GM19238 (cell line): ENCODE measurements at regions not wholly inside any gene's neighbourhood (a gene's known extent, or its start where the extent isn't known, plus 50 kb on each side); places are given as distances from the start of the nearest gene placed in this dataset.
"Not testable (repeated sequence)": the region's sequence is repeated elsewhere in the genome, so short reads cannot be mapped to it uniquely, and the experiment has no call there.

Source experiments
- DNase-seq: peaks from one replicate; pipeline ENCODE4 v3.0.0; 2011; ENCODE audit warnings: low spot score; ENCODE audit not compliant: insufficient read length

GRCh38 chr3:188972310-188972709 is 199.5 kb upstream of the TPRG1 start:
- DNase-seq: no peak

GRCh38 chr3:188974856-188975599 is 196.7 kb upstream of the TPRG1 start:
- no peak for DNase-seq

GRCh38 chr3:188975600-188976314 is 196.0 kb upstream of the TPRG1 start:
- DNase-seq: no peak

GRCh38 chr3:188976407-188976806 is 195.4 kb upstream of the TPRG1 start:
- no peak for DNase-seq

GRCh38 chr3:188978421-188979171 is 193.2 kb upstream of the TPRG1 start:
- DNase-seq: no peak

- DNase-seq: no peak
Observed at GRCh38 chr3:188979248-188979647, 192.5 kb upstream of the TPRG1 start.

GRCh38 chr3:188979669-188980310 is 192.0 kb upstream of the TPRG1 start:
- DNase-seq: no peak

GRCh38 chr3:188993181-188993580 is 178.6 kb upstream of the TPRG1 start:
- DNase-seq: no peak

- DNase-seq: no peak
Observed at GRCh38 chr3:189001559-189001958, 170.2 kb upstream of the TPRG1 start.

GRCh38 chr3:189003410-189003809 is 168.4 kb upstream of the TPRG1 start:
- DNase-seq: no peak

GRCh38 chr3:189013224-189013888 is 158.4 kb upstream of the TPRG1 start:
- DNase-seq: no peak

GRCh38 chr3:189014526-189014925 is 157.2 kb upstream of the TPRG1 start:
- DNase-seq: no peak

GRCh38 chr3:189022576-189023466 is 148.9 kb upstream of the TPRG1 start:
- DNase-seq: not testable (repeated sequence)

GRCh38 chr3:189025866-189026265 is 145.9 kb upstream of the TPRG1 start:
- no peak for DNase-seq

- no peak for DNase-seq
Observed at GRCh38 chr3:189027626-189028155, 144.1 kb upstream of the TPRG1 start.

- DNase-seq: no peak
Observed at GRCh38 chr3:189038773-189039745, 132.7 kb upstream of the TPRG1 start.

- no peak for DNase-seq
Observed at GRCh38 chr3:189040656-189041335, 131.0 kb upstream of the TPRG1 start.

GRCh38 chr3:189041482-189042090 is 130.2 kb upstream of the TPRG1 start:
- DNase-seq: peak; percentile 35
